RWPE2 (cell line): ENCODE measurements at regions not wholly inside any gene's neighbourhood (a gene's known extent, or its start where the extent isn't known, plus 50 kb on each side); places are given as distances from the start of the nearest gene placed in this dataset.
A peak's percentile ranks its signal among the peaks of the same experiment; 100 is the strongest.

ENCODE experiments used
- ATAC-seq: fragments of 200-7000 bp; cut with Tn5 transposase; 3 replicates; pipeline ENCODE4 v1.9.1; 2021; ENCODE audit warnings: low read depth
- DNase-seq: peaks from one replicate; pipeline ENCODE4 v3.0.0-alpha.2; 2020; ENCODE audit warnings: low spot score
- H3K27ac ChIP-seq: fragments of 450-650 bp; 2 replicates; pipeline ENCODE4 v1.5.1; 2017; ENCODE audit warnings: mild to moderate bottlenecking; ENCODE audit not compliant: poor library complexity, severe bottlenecking
- H3K27me3 ChIP-seq: fragments of 250-450 bp; sonication (Bioruptor Pico); 2 replicates; pipeline ENCODE4 v1.5.1; 2021; ENCODE audit warnings: mild to moderate bottlenecking, moderate library complexity; ENCODE audit not compliant: insufficient read depth, poor library complexity, severe bottlenecking
- H3K36me3 ChIP-seq: fragments of 250-450 bp; sonication (Bioruptor Pico); 2 replicates; pipeline ENCODE4 v1.5.1; 2020; ENCODE audit warnings: low read depth, mild to moderate bottlenecking, moderate library complexity
- H3K4me1 ChIP-seq: fragments of 250-450 bp; sonication (Bioruptor Pico); 2 replicates; pipeline ENCODE4 v1.5.1; 2021; ENCODE audit warnings: mild to moderate bottlenecking, moderate library complexity; ENCODE audit not compliant: insufficient read depth, poor library complexity, severe bottlenecking
- H3K4me3 ChIP-seq: fragments of 250-450 bp; sonication (Bioruptor Pico); 2 replicates; pipeline ENCODE4 v1.5.1; 2021; ENCODE audit warnings: mild to moderate bottlenecking, moderate library complexity; ENCODE audit not compliant: severe bottlenecking
- H3K9me3 ChIP-seq: fragments of 250-450 bp; sonication (Bioruptor Pico); 2 replicates; pipeline ENCODE4 v1.5.1; 2021; ENCODE audit warnings: mild to moderate bottlenecking, moderate library complexity; ENCODE audit not compliant: severe bottlenecking
- CTCF ChIP-seq: fragments of 450-650 bp; IDR thresholded peaks from one replicate; pipeline ENCODE4 v1.5.1; 2017; ENCODE audit warnings: mild to moderate bottlenecking, moderate library complexity; ENCODE audit not compliant: poor library complexity, severe bottlenecking

GRCh38 chr7:96526496-96526895 is 183.2 kb downstream of the SEM1 start:
- TF ChIP-seq CTCF: no peak
- peaks cover 12% of the 10 kb centered on the region for H3K27me3 ChIP-seq
- H3K27ac ChIP-seq: no peak overlapping the region
- peaks cover 2% of the 10 kb centered on the region for H3K9me3 ChIP-seq
- H3K4me3 ChIP-seq: no peak overlapping the region
- ATAC-seq: no peak
- no peaks in the 10 kb centered on the region for H3K36me3 ChIP-seq
- no peak for DNase-seq
- H3K4me1 ChIP-seq: no peaks in the 10 kb centered on the region

- no peak for ATAC-seq
Observed at GRCh38 chr7:96521068-96521894, 188.4 kb downstream of the SEM1 start.

GRCh38 chr7:96508371-96508770 is 186.5 kb upstream of the SLC25A13 start:
- DNase-seq: no peak
- peaks cover 9% of the 10 kb centered on the region for H3K27me3 ChIP-seq
- no peak for TF ChIP-seq CTCF
- H3K9me3 ChIP-seq: no peaks in the 10 kb centered on the region
- peaks cover 4% of the 10 kb centered on the region for H3K4me1 ChIP-seq
- H3K4me3 ChIP-seq: no peak overlapping the region
- peak; percentile 94 for ATAC-seq
- no peaks in the 10 kb centered on the region for H3K36me3 ChIP-seq
- H3K27ac ChIP-seq: no peak overlapping the region

More at GRCh38 chr7:96521068-96521894, 188.4 kb downstream of the SEM1 start:
- Histone ChIP-seq H3K27ac (no peak overlapping the region), H3K27me3 (peaks cover 3% of the 10 kb centered on the region), H3K4me1 (no peaks in the 10 kb centered on the region), H3K4me3 (no peak overlapping the region), H3K36me3 (no peaks in the 10 kb centered on the region), H3K9me3 (no peaks in the 10 kb centered on the region)
- no peak for DNase-seq
- TF ChIP-seq CTCF: no peak

- peaks cover 3% of the 10 kb centered on the region for H3K27me3 ChIP-seq
- no peak overlapping the region for H3K4me3 ChIP-seq
- H3K27ac ChIP-seq: no peak overlapping the region
- no peaks in the 10 kb centered on the region for H3K9me3 ChIP-seq
- DNase-seq (no peak), ATAC-seq (no peak)
- no peak for TF ChIP-seq CTCF
- H3K4me1 ChIP-seq: peaks cover 4% of the 10 kb centered on the region
- H3K36me3 ChIP-seq: no peaks in the 10 kb centered on the region
Observed at GRCh38 chr7:96503597-96503996, 181.7 kb upstream of the SLC25A13 start.

GRCh38 chr7:96501318-96501717 is 179.4 kb upstream of the SLC25A13 start:
- DNase-seq: no peak

More at GRCh38 chr7:96501318-96501717, 179.4 kb upstream of the SLC25A13 start:
- H3K36me3 ChIP-seq: no peaks in the 10 kb centered on the region
- peaks cover 3% of the 10 kb centered on the region for H3K27me3 ChIP-seq
- ATAC-seq: no peak
- H3K4me1 ChIP-seq: no peaks in the 10 kb centered on the region
- H3K9me3 ChIP-seq: no peaks in the 10 kb centered on the region
- no peak overlapping the region for H3K4me3 ChIP-seq
- H3K27ac ChIP-seq: no peak overlapping the region
- TF ChIP-seq CTCF: no peak
